HepG2 (cell line): ENCODE measurements at regions not wholly inside any gene's neighbourhood (a gene's known extent, or its start where the extent isn't known, plus 50 kb on each side); places are given as distances from the start of the nearest gene placed in this dataset.

Experiments
- ATAC-seq: fragments of 200-7000 bp; cut with Tn5 transposase; 3 replicates; pipeline ENCODE4 v1.9.1; 2020; ENCODE audit warnings: mild to moderate bottlenecking, moderate library complexity
- BruUV-seq: library from RNA; stranded (reverse); fragments of 400-500 nt; replicated peaks from 2 replicates; lab custom pipeline; 2021; lab: Mats Ljungman, UMichigan
- CTCF ChIA-PET: fragments of 300-600 bp; formaldehyde crosslinking; extraction: SDS; loops from one replicate; lab custom pipeline; 2021; ENCODE audit warnings: low total read pairs, inconsistent platforms, low intra/inter-chr PET ratio; lab: Yijun Ruan, JAX
- POLR2A ChIA-PET: fragments of 350-600 bp; sonication (Branson Sonifier 250); formaldehyde crosslinking; loops from one replicate; lab custom pipeline; 2020; ENCODE audit warnings: antibody characterized with exemption, inconsistent platforms; lab: Yijun Ruan, JAX
- DNase-seq: peaks from one replicate; pipeline ENCODE4 v3.0.0-alpha.2; 2015; ENCODE audit warnings: low spot score
- FAIRE-seq: peaks from 3 replicates; lab custom pipeline; 2011; peaks lifted over from hg19 to GRCh38; lab: Jason Lieb, UNC
- H2AFZ ChIP-seq: one replicate; pipeline ENCODE4 v1.6.1; 2011; ENCODE audit warnings: low read length, inconsistent platforms
- H3K27ac ChIP-seq: fragments of 300-600 bp; 3 replicates; pipeline ENCODE4 v1.8.0; 2011; ENCODE audit warnings: mixed run types, mild to moderate bottlenecking, mixed read lengths, low read length, inconsistent platforms; ENCODE audit not compliant: insufficient read depth; ENCODE audit errors: extremely low read length
- H3K27me3 ChIP-seq, 2 experiments: fragments of 200-600 bp in 1 of 2; 2 replicates in 1 of 2; 3 replicates in 1 of 2; pipeline versions ENCODE4 v1.6.0 to v1.8.0; 2011; ENCODE audit warnings: low read length in 2 of 2, mild to moderate bottlenecking in 2 of 2, moderate library complexity in 2 of 2, inconsistent platforms in 1 of 2; ENCODE audit not compliant: insufficient read depth in 2 of 2, control insufficient read depth in 1 of 2
- H3K36me3 ChIP-seq, 2 experiments: fragments of 200-600 bp in 1 of 2; replicated peaks in 1 of 2; 2 replicates in 1 of 2; 3 replicates in 1 of 2; pipeline versions ENCODE4 v1.5.1 to v1.8.0; 2011; ENCODE audit warnings: low read length in 2 of 2, inconsistent platforms in 1 of 2; ENCODE audit not compliant: insufficient read depth in 2 of 2, control insufficient read depth in 1 of 2
- H3K4me1 ChIP-seq: 2 replicates; pipeline ENCODE4 v1.5.1; 2012; ENCODE audit warnings: low read length, inconsistent platforms; ENCODE audit not compliant: insufficient read depth
- H3K4me2 ChIP-seq: 2 replicates; pipeline ENCODE4 v1.6.0; 2011; ENCODE audit warnings: low read depth, low read length, inconsistent platforms
- H3K4me3 ChIP-seq, 3 experiments: fragments of 200-600 bp in 1 of 3; sonication (generic), shearing (Covaris generic) in 1 of 3; replicated peaks in 1 of 3; 2 replicates each; pipeline ENCODE4 v1.5.1; 2011 to 2016; ENCODE audit warnings: low read length in 3 of 3, inconsistent platforms in 2 of 3, low read depth in 2 of 3, mild to moderate bottlenecking in 2 of 3, control low read depth in 1 of 3, mixed read lengths in 1 of 3; ENCODE audit not compliant: insufficient read depth in 1 of 3
- H3K79me2 ChIP-seq: one replicate; pipeline ENCODE4 v1.6.1; 2011; ENCODE audit warnings: low read length, inconsistent platforms; ENCODE audit not compliant: insufficient read depth
- H3K9ac ChIP-seq: 2 replicates; pipeline ENCODE4 v1.6.0; 2011; ENCODE audit warnings: mild to moderate bottlenecking, low read depth, low read length, inconsistent platforms; ENCODE audit not compliant: insufficient read depth
- H3K9me3 ChIP-seq: 2 replicates; pipeline ENCODE4 v1.5.1; 2012; ENCODE audit warnings: mild to moderate bottlenecking, low read length
- H4K20me1 ChIP-seq: 2 replicates; pipeline ENCODE4 v1.6.0; 2011; ENCODE audit warnings: inconsistent platforms, mild to moderate bottlenecking, low read length, moderate library complexity; ENCODE audit not compliant: insufficient read depth
- ATF7-NPFF ChIP-seq: sonication (generic); formaldehyde crosslinking; IDR thresholded peaks from 2 replicates; pipeline ENCODE4 v1.8.1; 2023; ENCODE audit warnings: mild to moderate bottlenecking, low read depth, missing genetic modification reagents, moderate library complexity
- CAMTA2 ChIP-seq: sonication (generic); formaldehyde crosslinking; IDR thresholded peaks from 2 replicates; pipeline ENCODE4 v1.4.0; 2020; ENCODE audit warnings: mild to moderate bottlenecking, missing genetic modification reagents, borderline replicate concordance
- NR2C2 ChIP-seq: sonication (generic); formaldehyde crosslinking; IDR thresholded peaks from 2 replicates; pipeline ENCODE4 v1.4.0; 2020; ENCODE audit warnings: missing genetic modification reagents, mild to moderate bottlenecking, moderate library complexity, borderline replicate concordance
- RBAK ChIP-seq: sonication (generic); formaldehyde crosslinking; IDR thresholded peaks from 2 replicates; pipeline ENCODE4 v1.5.1; 2020; ENCODE audit warnings: mild to moderate bottlenecking, missing genetic modification reagents
- SOX5 ChIP-seq: IDR thresholded peaks from 2 replicates; pipeline ENCODE4 v1.6.1; 2016; ENCODE audit warnings: borderline replicate concordance
- SRY ChIP-seq: sonication (generic); formaldehyde crosslinking; IDR thresholded peaks from 2 replicates; pipeline ENCODE4 v1.8.0; 2022; ENCODE audit warnings: mild to moderate bottlenecking, missing genetic modification reagents
- THAP11 ChIP-seq: IDR thresholded peaks from 2 replicates; pipeline ENCODE4 v1.6.1; 2016; ENCODE audit warnings: missing biosample characterization, missing genetic modification reagents
- YEATS2 ChIP-seq: sonication (generic); formaldehyde crosslinking; IDR thresholded peaks from 2 replicates; pipeline ENCODE4 v1.4.0; 2020; ENCODE audit warnings: missing genetic modification reagents, borderline replicate concordance
- YEATS4 ChIP-seq: sonication (generic); formaldehyde crosslinking; IDR thresholded peaks from 2 replicates; pipeline ENCODE4 v1.4.0; 2020; ENCODE audit warnings: missing genetic modification reagents, borderline replicate concordance
- ZBTB7B ChIP-seq: sonication (generic); formaldehyde crosslinking; IDR thresholded peaks from 2 replicates; pipeline ENCODE4 v1.4.0; 2020; ENCODE audit warnings: missing genetic modification reagents
- ZNF101 ChIP-seq: sonication (generic); formaldehyde crosslinking; IDR thresholded peaks from 2 replicates; pipeline ENCODE4 v1.4.0; 2020; ENCODE audit warnings: mild to moderate bottlenecking, low read depth, missing genetic modification reagents, borderline replicate concordance
- ZNF263 ChIP-seq: sonication (generic); formaldehyde crosslinking; IDR thresholded peaks from 2 replicates; pipeline ENCODE4 v1.4.0; 2020; ENCODE audit warnings: missing genetic modification reagents
- ZNF850 ChIP-seq: sonication (generic); formaldehyde crosslinking; conservative IDR thresholded peaks from 2 replicates; pipeline ENCODE4 v1.9.0; 2021; ENCODE audit warnings: mild to moderate bottlenecking, missing genetic modification reagents
- WGBS: methylation state at CpG from one replicate; pipeline ENCODE4 v1.1.6; 2017; ENCODE audit warnings: low lambda C conversion rate; 5-methylcytosine and 5-hydroxymethylcytosine counted together
- in situ Hi-C: cut with HindIII; loops from 2 replicates; pipeline ENCODE4 v1.10.0; 2017; ENCODE audit warnings: low pct_unique_long_range_greater_than_20kb; ENCODE audit not compliant: extremely low pct_ligation_motif_present
- intact Hi-C: fragments of 100-400 bp; cut with micrococcal nuclease; formaldehyde crosslinking; loops from one replicate; pipeline ENCODE4 v1.10.0; 2022; ENCODE audit not compliant: unreplicated experiment
- TF ChIP-seq, protein P1 (sequence below): sonication (generic); formaldehyde crosslinking; IDR thresholded peaks from 2 replicates; pipeline ENCODE4 v1.4.0; 2020; ENCODE audit warnings: mild to moderate bottlenecking, missing genetic modification reagents
- TF ChIP-seq, protein P2 (sequence below): sonication (generic); formaldehyde crosslinking; IDR thresholded peaks from 2 replicates; pipeline ENCODE4 v1.4.0; 2020; ENCODE audit warnings: missing genetic modification reagents
- TF ChIP-seq, protein P3 (sequence below): sonication (generic); formaldehyde crosslinking; IDR thresholded peaks from 2 replicates; pipeline ENCODE4 v1.8.0; 2022; ENCODE audit warnings: missing genetic modification reagents, mild to moderate bottlenecking, borderline replicate concordance

DNA sequence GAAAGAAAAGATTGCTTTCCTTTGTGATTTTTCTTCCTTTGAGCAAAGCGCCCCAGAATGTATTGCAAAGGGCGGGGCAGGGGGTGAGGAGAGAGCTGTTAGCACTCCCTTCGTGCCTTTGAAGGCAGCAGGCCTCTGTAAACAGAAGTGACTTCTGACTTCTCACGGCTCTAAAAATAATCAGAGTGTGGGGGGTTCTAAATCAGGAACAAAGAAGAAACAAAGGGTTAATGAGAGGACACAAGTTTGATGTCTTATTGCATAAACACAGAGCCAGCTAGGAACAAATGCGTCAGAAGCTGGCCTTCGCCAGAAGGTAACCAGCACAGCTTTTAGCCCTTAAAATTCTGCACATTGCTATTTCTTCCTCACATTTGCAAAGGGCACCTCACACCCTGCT, 626.2 kb downstream of the MID1IP1 start (continued):
- TF ChIP-seq ATF7-NPFF (CRISPR knock-in tag), result no peak
- TF ChIP-seq NR2C2 (CRISPR knock-in tag), result no peak

DNA sequence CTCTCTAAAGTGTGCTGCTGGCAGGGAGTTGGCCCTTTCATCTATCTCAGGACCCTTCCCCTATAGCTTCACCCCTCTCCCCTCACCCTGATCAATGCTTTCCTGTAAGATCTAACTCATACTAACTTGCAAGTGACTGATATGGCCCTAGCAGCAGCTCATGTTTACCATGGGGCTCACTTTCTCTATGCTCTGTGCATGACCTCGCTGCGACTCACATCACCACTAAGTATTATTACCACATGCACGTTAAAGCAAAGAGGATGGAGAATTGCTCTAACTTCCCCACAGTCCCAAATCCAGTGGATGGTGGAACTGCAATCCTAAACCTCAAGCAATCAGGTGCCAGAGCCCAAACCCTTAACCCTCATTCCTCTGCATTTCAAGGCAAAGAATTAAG, 626.6 kb downstream of the MID1IP1 start:
- TF ChIP-seq ZNF263 (no peak), CAMTA2 (CRISPR knock-in tag) (no peak)
- BruUV-seq, result no TSS peak

DNA sequence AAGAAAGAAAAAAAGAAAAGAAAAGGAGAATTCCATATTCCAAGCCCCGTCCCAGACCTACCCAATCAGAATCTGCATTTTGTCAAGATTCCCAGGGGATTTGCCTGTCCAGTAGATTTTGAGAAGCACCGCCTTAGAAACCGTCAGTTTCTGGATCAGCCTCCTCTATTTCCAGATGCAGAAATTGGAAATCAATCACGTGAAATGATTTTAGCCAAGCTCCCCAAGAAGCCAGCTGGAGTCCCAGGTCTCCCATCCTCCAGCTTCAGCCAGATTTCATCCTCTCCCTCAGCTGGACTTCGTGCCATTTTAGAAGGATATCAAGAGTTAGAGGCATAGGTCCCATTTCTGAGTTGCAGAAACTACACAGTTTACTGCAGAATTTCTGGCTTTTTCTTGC, 629.3 kb downstream of the MID1IP1 start:
- intact Hi-C loops, result no loop called here
- BruUV-seq, result no TSS peak
- POLR2A ChIA-PET, result no interaction called here
- DNase-seq, result no peak
- Histone ChIP-seq H3K27ac (no peak overlapping the region), H3K9ac (no peak overlapping the region), H3K9me3 (no peaks in the 10 kb centered on the region), H3K79me2 (no peaks in the 10 kb centered on the region), H3K4me1 (no peaks in the 10 kb centered on the region), H3K36me3 (no peaks in the 10 kb centered on the region), H2AFZ (no peak overlapping the region), H4K20me1 (no peaks in the 10 kb centered on the region), H3K4me3 (no peak overlapping the region), H3K27me3 (no peaks in the 10 kb centered on the region), H3K4me2 (no peak overlapping the region)
- no peak for TF ChIP-seq ZNF850
- TF ChIP-seq, protein P1, sequence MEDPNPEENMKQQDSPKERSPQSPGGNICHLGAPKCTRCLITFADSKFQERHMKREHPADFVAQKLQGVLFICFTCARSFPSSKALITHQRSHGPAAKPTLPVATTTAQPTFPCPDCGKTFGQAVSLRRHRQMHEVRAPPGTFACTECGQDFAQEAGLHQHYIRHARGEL (CRISPR knock-in tag), result no peak
- TF ChIP-seq YEATS4 (CRISPR knock-in tag), result no peak
- no peak for TF ChIP-seq SOX5 (CRISPR knock-in tag)
- TF ChIP-seq SRY (CRISPR knock-in tag), result no peak
- TF ChIP-seq, protein P2, sequence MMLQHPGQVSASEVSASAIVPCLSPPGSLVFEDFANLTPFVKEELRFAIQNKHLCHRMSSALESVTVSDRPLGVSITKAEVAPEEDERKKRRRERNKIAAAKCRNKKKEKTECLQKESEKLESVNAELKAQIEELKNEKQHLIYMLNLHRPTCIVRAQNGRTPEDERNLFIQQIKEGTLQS (CRISPR knock-in tag), result no peak
- TF ChIP-seq ZNF101 (CRISPR knock-in tag), result no peak
- TF ChIP-seq RBAK (CRISPR knock-in tag), result no peak
- TF ChIP-seq, protein P3, sequence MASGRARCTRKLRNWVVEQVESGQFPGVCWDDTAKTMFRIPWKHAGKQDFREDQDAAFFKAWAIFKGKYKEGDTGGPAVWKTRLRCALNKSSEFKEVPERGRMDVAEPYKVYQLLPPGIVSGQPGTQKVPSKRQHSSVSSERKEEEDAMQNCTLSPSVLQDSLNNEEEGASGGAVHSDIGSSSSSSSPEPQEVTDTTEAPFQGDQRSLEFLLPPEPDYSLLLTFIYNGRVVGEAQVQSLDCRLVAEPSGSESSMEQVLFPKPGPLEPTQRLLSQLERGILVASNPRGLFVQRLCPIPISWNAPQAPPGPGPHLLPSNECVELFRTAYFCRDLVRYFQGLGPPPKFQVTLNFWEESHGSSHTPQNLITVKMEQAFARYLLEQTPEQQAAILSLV, result no peak
- no peak for TF ChIP-seq THAP11 (CRISPR knock-in tag)
- no peak for TF ChIP-seq ZBTB7B (CRISPR knock-in tag)
- no peak for TF ChIP-seq YEATS2 (CRISPR knock-in tag)
- CTCF ChIA-PET, result no interaction called here
- WGBS, result 42% methylated on average over 2 of the region's 5 CpGs
- no peak for FAIRE-seq
- in situ Hi-C loops, result no loop called here
- no peak for ATAC-seq

More for the DNA sequence above, 626.6 kb downstream of the MID1IP1 start:
- Histone ChIP-seq H3K4me3 (no peak overlapping the region), H3K27ac (no peak overlapping the region), H3K9me3 (no peaks in the 10 kb centered on the region), H3K27me3 (no peaks in the 10 kb centered on the region; a peak in 1 of 5 replicates), H3K4me1 (no peaks in the 10 kb centered on the region), H3K9ac (no peak overlapping the region), H3K79me2 (no peaks in the 10 kb centered on the region), H4K20me1 (no peaks in the 10 kb centered on the region), H3K36me3 (no peaks in the 10 kb centered on the region), H3K4me2 (no peak overlapping the region), H2AFZ (no peak overlapping the region)
- ATAC-seq (no peak), DNase-seq (no peak), FAIRE-seq (no peak)
- WGBS, result 58% methylated on average over 3 of the region's 3 CpGs
- intact Hi-C loops (no loop called here), in situ Hi-C loops (no loop called here)
- CTCF ChIA-PET, result no interaction called here
- POLR2A ChIA-PET, result no interaction called here
